ENCODE measurements at regions not wholly inside any gene's neighbourhood (a gene's known extent, or its start where the extent isn't known, plus 50 kb on each side); places are given as distances from the start of the nearest gene placed in this dataset.

DNA sequence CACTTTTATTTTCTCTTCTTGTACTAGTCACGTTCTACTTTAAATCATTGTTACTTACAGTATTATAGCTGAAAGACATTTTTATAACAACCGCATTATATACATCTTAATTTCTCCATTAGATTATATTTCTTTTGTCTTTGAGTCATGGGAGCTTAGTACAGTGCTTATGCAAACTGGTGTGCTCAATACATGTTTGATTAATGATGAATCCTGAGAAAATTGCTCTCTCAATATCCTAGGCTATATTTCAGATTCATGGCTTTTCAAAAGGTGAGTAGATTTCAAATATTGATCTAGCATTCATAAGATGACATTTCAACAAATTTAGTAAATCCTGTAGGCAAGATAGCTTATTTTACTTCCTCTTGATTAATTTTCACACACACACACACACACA lies 102.2 kb upstream of the FST start:
- Histone ChIP-seq H3K36me3 (ENCODE audit: control insufficient read depth, insufficient read depth, low read length) (no peaks in the 10 kb centered on the region), H3K4me3 (ENCODE audit: low read depth, low read length) (no peak overlapping the region), H3K27me3 (ENCODE audit: control insufficient read depth, insufficient read depth, low read length) (no peaks in the 10 kb centered on the region)
- ChIA-PET CTCF (interaction anchor here (1.0 kb wide), 1 partner anchor 207 kb away, joined by 3 read pairs; no protein-coding TSS in a partner anchor), POLR2A (no interaction called here)
- TF ChIP-seq, protein P1, sequence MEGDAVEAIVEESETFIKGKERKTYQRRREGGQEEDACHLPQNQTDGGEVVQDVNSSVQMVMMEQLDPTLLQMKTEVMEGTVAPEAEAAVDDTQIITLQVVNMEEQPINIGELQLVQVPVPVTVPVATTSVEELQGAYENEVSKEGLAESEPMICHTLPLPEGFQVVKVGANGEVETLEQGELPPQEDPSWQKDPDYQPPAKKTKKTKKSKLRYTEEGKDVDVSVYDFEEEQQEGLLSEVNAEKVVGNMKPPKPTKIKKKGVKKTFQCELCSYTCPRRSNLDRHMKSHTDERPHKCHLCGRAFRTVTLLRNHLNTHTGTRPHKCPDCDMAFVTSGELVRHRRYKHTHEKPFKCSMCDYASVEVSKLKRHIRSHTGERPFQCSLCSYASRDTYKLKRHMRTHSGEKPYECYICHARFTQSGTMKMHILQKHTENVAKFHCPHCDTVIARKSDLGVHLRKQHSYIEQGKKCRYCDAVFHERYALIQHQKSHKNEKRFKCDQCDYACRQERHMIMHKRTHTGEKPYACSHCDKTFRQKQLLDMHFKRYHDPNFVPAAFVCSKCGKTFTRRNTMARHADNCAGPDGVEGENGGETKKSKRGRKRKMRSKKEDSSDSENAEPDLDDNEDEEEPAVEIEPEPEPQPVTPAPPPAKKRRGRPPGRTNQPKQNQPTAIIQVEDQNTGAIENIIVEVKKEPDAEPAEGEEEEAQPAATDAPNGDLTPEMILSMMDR (IDR thresholded peaks at IDR 0.05; ENCODE audit: insufficient read depth, low read depth, low read length): no peak
- no peak for DNase-seq (ENCODE audit: low read depth)

DNA sequence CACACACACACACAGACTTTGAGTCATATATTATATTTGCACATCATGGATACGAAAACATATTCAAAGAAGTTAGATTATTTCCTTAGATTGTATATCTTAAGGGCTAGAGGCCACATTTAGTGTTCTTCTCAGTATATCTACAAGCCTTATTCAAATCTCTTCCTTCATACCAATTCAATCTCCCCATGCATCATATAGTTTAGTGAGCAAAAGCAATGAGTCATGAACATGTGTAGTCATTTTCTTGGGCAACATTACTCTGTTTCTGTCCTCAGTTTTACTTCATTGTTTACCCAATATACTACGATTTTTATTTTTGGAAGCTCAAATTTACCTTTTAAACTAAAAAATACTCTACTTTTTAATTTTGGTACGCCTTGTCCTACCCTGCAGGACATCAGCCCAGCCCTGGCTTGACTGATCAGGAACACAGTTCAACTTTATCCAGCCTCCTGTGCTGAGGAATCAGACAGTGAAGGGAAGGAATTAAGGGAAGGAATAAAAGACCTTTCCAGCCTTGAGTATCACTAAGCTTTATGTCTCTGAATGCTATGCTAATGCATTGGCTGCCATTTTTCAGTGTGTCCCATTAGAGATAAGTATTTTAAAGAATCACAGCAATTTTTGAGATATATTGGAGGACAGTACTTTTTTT lies 101.7 kb upstream of the FST start:
- ChIA-PET POLR2A (interaction anchor here (0.6 to 0.7 kb wide), 2 partner anchors 16 to 1169 kb away, joined by 3 to 4 read pairs; no protein-coding TSS in a partner anchor), CTCF (interaction anchor here (1.0 kb wide), 1 partner anchor 208 kb away, joined by 3 read pairs; no protein-coding TSS in a partner anchor)
- Histone ChIP-seq H3K36me3 (ENCODE audit: control insufficient read depth, insufficient read depth, low read length) (no peaks in the 10 kb centered on the region), H3K4me3 (ENCODE audit: low read depth, low read length) (no peak overlapping the region), H3K27me3 (ENCODE audit: control insufficient read depth, insufficient read depth, low read length) (no peaks in the 10 kb centered on the region)
- no peak for DNase-seq (ENCODE audit: low read depth)
- TF ChIP-seq, protein P1 (IDR thresholded peaks at IDR 0.05; ENCODE audit: insufficient read depth, low read depth, low read length): no peak

DNA sequence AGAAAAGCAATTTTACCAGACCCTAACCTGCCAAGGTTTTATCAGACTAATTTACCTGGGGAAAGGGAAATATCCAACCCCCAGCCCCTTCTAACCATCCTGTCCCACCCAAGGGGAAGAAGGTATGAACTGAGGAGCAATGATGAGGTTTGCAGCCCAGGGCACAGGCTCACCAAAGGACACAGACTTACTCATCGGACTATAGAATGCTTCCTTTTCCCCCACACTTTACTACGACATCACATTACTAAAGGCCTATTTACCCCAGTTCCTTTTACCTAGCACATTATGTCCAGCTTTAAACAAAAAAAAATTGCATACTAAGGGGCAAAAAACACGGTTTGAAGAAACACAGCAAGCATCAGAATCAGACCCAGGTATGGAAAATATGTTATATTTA lies 94.1 kb upstream of the FST start:
- ChIA-PET POLR2A (no interaction called here), CTCF (no interaction called here)
- Histone ChIP-seq H3K4me3 (ENCODE audit: low read depth, low read length) (no peak overlapping the region), H3K27me3 (ENCODE audit: control insufficient read depth, insufficient read depth, low read length) (no peaks in the 10 kb centered on the region), H3K36me3 (ENCODE audit: control insufficient read depth, insufficient read depth, low read length) (no peaks in the 10 kb centered on the region)
- TF ChIP-seq, protein P1 (IDR thresholded peaks at IDR 0.05; ENCODE audit: insufficient read depth, low read depth, low read length): no peak
- no peak for DNase-seq (ENCODE audit: low read depth)

DNA sequence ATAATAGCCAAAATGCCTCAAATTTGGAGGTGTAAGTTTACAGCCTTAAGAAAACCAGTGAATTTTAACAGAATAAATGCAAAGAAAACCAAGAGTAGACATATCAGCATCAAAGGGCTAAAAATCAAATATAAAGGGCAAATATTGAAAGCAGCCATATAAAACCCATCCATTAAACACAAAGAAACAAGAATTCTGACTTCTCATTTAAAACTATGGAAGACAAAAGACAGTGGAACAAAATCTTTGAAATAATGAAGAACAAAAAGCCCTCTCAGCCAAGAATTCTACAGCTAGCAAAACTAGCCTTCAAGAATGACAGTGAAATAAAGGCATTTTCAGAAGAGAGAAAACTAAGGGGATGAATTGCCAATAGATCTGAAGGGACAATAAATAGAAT lies 91.3 kb upstream of the FST start:
- Histone ChIP-seq H3K4me3 (ENCODE audit: low read depth, low read length) (no peak overlapping the region), H3K36me3 (ENCODE audit: control insufficient read depth, insufficient read depth, low read length) (no peaks in the 10 kb centered on the region), H3K27me3 (ENCODE audit: control insufficient read depth, insufficient read depth, low read length) (no peaks in the 10 kb centered on the region)
- POLR2A ChIA-PET: no interaction called here
- TF ChIP-seq, protein P1 (IDR thresholded peaks at IDR 0.05; ENCODE audit: insufficient read depth, low read depth, low read length): no peak
- no peak for DNase-seq (ENCODE audit: low read depth)
- CTCF ChIA-PET: no interaction called here

DNA sequence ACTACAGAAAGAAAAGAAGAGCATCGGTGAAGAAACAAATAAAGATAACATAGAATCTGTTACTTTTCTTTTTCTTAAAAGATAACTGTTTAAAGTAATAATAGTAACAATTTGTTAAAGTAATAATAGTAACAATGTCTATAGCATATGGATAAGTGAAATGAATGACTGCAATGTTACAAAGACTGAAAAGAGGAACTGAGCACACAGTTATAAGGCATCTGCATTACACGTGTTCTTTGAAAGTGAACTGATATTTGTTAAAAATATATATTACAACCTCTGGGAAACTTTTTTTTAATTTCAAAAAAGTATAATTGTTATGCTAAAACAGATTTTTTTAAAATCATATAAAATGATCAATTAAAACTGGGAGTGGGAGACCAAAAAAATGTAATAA lies 88.4 kb upstream of the FST start:
- Histone ChIP-seq H3K36me3 (ENCODE audit: control insufficient read depth, insufficient read depth, low read length) (no peaks in the 10 kb centered on the region), H3K27me3 (ENCODE audit: control insufficient read depth, insufficient read depth, low read length) (no peaks in the 10 kb centered on the region), H3K4me3 (ENCODE audit: low read depth, low read length) (no peak overlapping the region)
- TF ChIP-seq, protein P1 (IDR thresholded peaks at IDR 0.05; ENCODE audit: insufficient read depth, low read depth, low read length): no peak
- CTCF ChIA-PET: no interaction called here
- no peak for DNase-seq (ENCODE audit: low read depth)
- POLR2A ChIA-PET: no interaction called here
